SK-N-MC (cell line): ENCODE measurements at regions not wholly inside any gene's neighbourhood (a gene's known extent, or its start where the extent isn't known, plus 50 kb on each side); places are given as distances from the start of the nearest gene placed in this dataset.
"Not testable (repeated sequence)": the region's sequence is repeated elsewhere in the genome, so short reads cannot be mapped to it uniquely, and the experiment has no call there.

Experiments used
- DNase-seq: peaks from one replicate; pipeline ENCODE4 v3.0.0-alpha.2; 2011; ENCODE audit warnings: low read depth, low spot score
- H3K27ac ChIP-seq: fragments of 200-600 bp; sonication (generic); 2 replicates; pipeline ENCODE4 v1.5.1; 2016; ENCODE audit warnings: mixed run types
- H3K36me3 ChIP-seq: fragments of 200-600 bp; sonication (generic); 2 replicates; pipeline ENCODE4 v1.6.1; 2017; ENCODE audit warnings: antibody characterized with exemption, low read length, mixed read lengths; ENCODE audit not compliant: insufficient read depth
- H3K4me3 ChIP-seq: fragments of 200-600 bp; sonication (generic); 2 replicates; pipeline ENCODE4 v1.5.1; 2016
- H3K9ac ChIP-seq: fragments of 200-600 bp; sonication (generic); 2 replicates; pipeline ENCODE4 v1.8.0; 2017; ENCODE audit warnings: mixed run types, mixed read lengths; ENCODE audit not compliant: insufficient read length
- H3K9me3 ChIP-seq: fragments of 200-600 bp; sonication (generic); 2 replicates; pipeline ENCODE4 v1.6.1; 2017; ENCODE audit warnings: low read depth, mild to moderate bottlenecking, antibody characterized with exemption, low read length, moderate library complexity, mixed read lengths
- EZH2 ChIP-seq: fragments of 200-600 bp; sonication (generic); IDR thresholded peaks from one replicate; pipeline ENCODE4 v1.6.1; 2017; ENCODE audit warnings: antibody characterized with exemption
- FOXP2 ChIP-seq: optimal IDR thresholded peaks from 2 replicates; pipeline ENCODE3; 2011; ENCODE audit warnings: mild to moderate bottlenecking, moderate library complexity; ENCODE audit not compliant: insufficient read depth; ENCODE audit errors: extremely low read length, control extremely low read depth
- POLR2AphosphoS5 ChIP-seq: IDR thresholded peaks from 2 replicates; pipeline ENCODE4 v1.6.1; 2012; ENCODE audit warnings: mild to moderate bottlenecking, low read depth, low read length, borderline replicate concordance

DNA sequence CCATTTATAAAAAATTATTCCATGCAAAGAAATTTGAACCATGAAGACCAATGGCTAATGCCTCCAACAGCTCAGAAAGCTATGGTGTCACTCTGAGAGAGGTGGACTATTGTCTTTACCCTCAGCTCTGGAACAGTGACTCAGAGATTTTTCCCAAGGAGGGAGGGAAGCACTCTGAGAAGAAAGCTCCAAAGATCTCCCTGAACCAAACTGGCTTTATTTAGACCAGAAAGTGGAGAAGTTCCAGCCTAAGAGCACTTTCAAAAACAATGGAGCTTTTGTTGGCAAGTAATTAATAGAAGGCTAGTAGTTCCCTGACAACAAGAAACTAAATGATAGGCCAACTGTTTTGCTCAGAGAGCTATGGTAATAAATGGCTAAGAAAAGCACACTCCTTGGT is 599.9 kb upstream of the MDGA2 start:
- no peaks in the 10 kb centered on the region for H3K36me3 ChIP-seq
- no peak overlapping the region for H3K4me3 ChIP-seq
- no peak overlapping the region for H3K27ac ChIP-seq
- no peak for DNase-seq
- no peak overlapping the region for H3K9ac ChIP-seq
- TF ChIP-seq POLR2AphosphoS5 (no peak), EZH2 (no peak), FOXP2 (no peak)
- H3K9me3 ChIP-seq: no peaks in the 10 kb centered on the region

DNA sequence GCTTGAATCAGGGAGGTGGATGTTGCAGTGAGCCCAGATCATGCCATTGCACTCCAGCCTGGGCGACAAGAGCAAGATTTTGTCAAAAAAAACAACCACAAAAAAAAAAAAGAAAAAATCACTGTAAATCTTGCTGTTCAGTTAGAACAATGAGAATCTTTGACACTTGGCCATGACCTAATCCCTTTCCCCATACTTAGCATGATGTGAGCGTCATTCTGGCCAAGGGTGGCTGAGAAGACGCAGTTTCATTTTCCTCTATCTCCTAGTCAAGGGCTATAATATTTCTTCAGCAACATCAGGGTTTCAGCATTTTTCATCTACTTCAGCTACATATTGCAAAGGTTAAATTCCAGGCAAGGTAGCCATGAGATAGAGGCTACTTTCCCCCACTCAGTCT is 599.4 kb upstream of the MDGA2 start:
- no peak overlapping the region for H3K27ac ChIP-seq
- H3K9me3 ChIP-seq: no peaks in the 10 kb centered on the region
- TF ChIP-seq POLR2AphosphoS5 (no peak), FOXP2 (no peak), EZH2 (no peak)
- no peak overlapping the region for H3K4me3 ChIP-seq
- DNase-seq: no peak
- no peak overlapping the region for H3K9ac ChIP-seq
- no peaks in the 10 kb centered on the region for H3K36me3 ChIP-seq

DNA sequence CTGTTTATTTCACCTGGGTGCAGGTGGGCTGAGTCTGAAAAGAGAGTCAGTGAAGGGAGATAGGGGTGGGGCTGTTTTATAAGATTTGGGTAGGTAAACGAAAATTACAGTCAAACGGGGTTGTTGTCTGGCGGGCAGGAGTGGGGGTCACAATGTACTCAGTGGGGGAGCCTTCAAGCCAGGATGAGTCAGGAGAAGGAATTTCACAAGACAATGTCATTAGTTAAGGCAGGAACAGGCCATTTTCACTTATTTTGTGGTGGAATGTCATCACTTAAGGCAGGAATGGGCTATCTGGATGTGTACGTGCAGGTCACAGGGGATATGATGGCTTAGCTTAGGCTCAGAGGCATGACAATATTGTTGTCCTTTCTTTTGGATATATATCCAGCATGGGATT is 592.5 kb upstream of the MDGA2 start:
- not testable (repeated sequence) for H3K27ac ChIP-seq, H3K9me3 ChIP-seq, DNase-seq, H3K9ac ChIP-seq, H3K36me3 ChIP-seq, H3K4me3 ChIP-seq

DNA sequence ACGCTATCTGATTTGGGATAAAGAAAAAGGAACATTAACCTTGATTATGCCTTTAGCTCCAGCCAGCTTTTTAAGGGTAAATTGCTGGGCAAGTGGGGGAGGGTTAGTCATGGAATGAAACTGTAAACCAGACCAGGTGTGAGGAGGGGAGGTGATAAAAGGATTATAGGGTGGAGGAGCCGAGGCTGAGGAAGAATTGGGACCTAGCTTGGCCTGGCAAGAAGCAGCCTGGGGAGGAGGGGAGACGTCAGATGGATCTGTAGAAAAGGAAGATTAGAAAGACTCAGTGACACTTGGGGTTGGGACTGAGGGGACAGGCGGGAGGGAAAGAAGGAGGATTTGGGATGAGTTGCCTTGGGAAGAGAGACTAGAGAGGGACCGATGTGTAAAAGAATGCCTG is 590.8 kb upstream of the MDGA2 start:
- not testable (repeated sequence) for H3K9ac ChIP-seq, DNase-seq, H3K4me3 ChIP-seq, H3K27ac ChIP-seq, H3K9me3 ChIP-seq, H3K36me3 ChIP-seq

DNA sequence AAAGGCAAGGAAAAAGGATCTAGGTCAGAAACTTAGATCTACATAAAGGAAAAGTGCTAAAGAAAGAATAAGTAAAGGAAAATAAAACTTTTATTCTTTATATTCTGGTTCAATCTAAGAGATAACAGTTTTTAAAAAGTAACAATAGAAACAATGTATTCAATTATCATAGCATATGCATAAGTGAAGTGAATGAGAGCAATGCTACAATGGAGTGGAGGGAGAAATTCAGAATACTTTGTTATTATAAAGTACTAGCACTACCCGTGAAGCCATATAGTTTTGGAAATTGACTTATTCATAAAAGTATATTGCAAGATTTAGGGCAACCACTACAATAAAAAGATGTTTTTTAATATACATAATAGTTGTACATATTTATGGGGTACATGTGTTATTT is 586.0 kb upstream of the MDGA2 start:
- TF ChIP-seq EZH2: no peak
- TF ChIP-seq POLR2AphosphoS5: no peak
- TF ChIP-seq FOXP2: no peak
- Histone ChIP-seq H3K36me3 (no peaks in the 10 kb centered on the region), H3K9me3 (no peaks in the 10 kb centered on the region), H3K9ac (no peak overlapping the region), H3K4me3 (no peak overlapping the region), H3K27ac (no peak overlapping the region)
- DNase-seq: no peak

DNA sequence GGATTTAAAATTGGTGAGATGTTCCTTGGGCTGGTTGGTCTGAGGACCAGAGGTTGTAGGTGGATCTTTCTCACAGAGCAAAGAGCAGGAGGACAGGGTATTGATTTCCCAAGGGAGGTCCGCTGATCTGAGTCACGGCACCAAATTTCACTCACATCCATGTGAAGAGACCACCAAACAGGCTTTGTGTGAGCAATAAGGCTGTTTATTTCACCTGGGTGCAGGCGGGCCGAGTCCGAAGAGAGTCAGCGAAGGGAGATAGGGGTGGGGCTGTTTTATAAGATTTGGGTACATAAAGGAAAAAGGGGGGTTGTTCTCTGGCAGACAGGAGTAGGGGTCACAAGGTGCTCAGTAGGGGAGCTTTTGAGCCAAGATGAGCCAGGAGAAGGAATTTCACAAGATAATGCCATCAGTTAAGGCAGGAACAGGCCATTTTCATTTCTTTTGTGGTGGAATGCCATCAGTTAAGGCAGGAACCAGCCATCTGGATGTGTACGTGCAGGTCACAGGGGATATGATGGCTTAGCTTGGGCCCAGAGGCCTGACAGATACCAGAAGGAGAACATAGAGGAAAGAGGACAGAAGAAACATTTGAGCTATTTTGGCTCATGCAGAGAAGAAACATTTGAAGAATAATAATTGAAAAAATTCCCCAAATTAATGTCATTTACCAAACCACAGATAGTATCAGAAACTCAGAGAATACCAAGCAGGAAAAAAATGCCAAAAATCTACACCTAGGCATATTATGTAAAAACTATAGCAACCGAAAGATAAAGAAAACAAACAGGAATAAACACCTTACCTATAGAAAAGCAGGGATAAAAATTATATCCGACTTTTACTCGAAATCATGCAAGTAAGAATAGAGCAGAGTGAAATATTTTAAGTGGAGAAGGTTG is 585.2 kb upstream of the MDGA2 start:
- H3K27ac ChIP-seq, H3K9me3 ChIP-seq, H3K9ac ChIP-seq, H3K36me3 ChIP-seq, DNase-seq, H3K4me3 ChIP-seq: not testable (repeated sequence)

DNA sequence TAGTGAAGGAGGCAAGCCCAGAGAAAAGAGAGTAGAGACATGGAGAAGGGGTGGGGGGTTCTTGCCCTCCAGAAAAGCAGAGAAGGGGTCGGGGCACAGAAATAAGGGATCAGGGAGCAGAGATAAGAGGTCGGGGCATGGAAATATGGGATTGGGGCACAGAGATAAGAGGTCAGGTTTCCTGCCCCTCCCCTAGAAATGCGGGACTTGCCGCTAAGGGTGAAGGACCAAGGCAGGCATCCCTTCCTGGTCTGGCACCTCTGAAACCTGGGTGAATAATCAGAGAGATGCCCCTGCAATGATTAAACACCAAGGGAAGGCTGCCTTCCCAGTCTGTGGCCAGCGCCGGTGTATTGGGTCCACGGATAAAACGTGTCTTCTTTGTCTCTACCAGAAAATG is 584.5 kb upstream of the MDGA2 start:
- H3K9me3 ChIP-seq, H3K9ac ChIP-seq, DNase-seq, H3K36me3 ChIP-seq, H3K27ac ChIP-seq, H3K4me3 ChIP-seq: not testable (repeated sequence)

DNA sequence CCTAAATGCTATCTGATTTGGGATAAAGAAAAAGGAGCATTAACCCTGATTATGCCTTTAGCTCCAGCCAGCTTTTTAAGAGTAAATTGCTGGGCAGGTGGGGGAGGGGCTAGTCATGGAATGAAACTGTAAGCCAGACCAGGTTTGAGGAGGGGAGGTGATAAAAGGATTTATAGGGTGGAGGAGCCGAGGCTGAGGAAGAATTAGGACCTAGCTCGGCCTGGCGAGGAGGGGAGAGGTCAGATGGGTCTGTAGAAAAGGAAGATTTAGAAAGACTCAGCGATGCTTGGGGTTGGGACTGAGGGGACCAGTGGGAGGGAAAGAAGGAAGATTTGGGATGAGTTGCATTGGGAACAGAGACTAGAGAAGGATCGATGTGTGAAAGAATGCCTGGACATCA is 583.8 kb upstream of the MDGA2 start:
- not testable (repeated sequence) for H3K27ac ChIP-seq, H3K4me3 ChIP-seq, H3K9me3 ChIP-seq, H3K36me3 ChIP-seq, H3K9ac ChIP-seq, DNase-seq

DNA sequence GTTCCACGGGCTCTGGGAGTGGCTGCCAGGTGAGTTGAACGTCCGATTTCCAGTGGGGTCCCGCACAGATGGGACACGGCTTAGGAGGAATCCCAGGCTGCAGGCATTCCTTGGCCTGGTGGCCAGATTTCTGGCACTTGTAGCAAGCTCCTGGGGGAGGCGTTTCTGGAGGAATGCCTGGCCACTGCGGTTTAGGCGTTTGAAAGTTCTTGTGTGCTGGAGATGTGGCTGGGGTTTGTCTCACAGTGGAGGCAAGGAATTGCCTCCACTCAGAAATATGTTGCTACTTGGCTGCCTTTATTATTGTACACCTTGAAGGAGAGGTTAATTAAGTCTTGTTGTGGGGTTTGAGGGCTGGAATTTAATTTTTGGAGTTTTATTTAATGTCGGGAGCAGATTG is 583.3 kb upstream of the MDGA2 start:
- DNase-seq, H3K36me3 ChIP-seq, H3K27ac ChIP-seq, H3K9ac ChIP-seq, H3K9me3 ChIP-seq, H3K4me3 ChIP-seq: not testable (repeated sequence)

DNA sequence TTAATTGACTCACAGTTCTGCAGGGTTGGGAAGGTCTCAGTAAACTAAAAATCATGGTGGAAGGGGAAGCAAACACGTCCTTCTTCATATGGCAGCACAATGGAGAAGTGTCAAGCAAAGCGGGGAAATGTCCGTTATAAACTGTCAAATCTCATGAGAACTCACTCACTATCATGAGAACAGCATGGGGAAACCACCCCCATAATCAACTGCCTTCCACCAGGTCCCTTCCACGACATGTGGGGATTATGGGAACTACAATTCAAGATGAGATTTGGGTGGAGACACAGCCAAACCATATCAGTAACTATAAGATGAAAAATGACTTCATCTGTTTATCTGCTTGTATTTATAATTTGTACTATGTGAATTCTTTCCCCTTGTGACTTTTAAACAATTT is 577.6 kb upstream of the MDGA2 start:
- no peak for TF ChIP-seq FOXP2
- TF ChIP-seq POLR2AphosphoS5: no peak
- no peak for TF ChIP-seq EZH2
- no peak overlapping the region for H3K9ac ChIP-seq
- DNase-seq: no peak
- H3K9me3 ChIP-seq: no peaks in the 10 kb centered on the region
- no peak overlapping the region for H3K4me3 ChIP-seq
- no peaks in the 10 kb centered on the region for H3K36me3 ChIP-seq
- H3K27ac ChIP-seq: no peak overlapping the region
